AG09319 (cell line): ENCODE measurements at regions not wholly inside any gene's neighbourhood (a gene's known extent, or its start where the extent isn't known, plus 50 kb on each side); places are given as distances from the start of the nearest gene placed in this dataset.
"Not testable (repeated sequence)": the region's sequence is repeated elsewhere in the genome, so short reads cannot be mapped to it uniquely, and the experiment has no call there.

Experiments
- DNase-seq: peaks from one replicate; pipeline ENCODE4 v3.0.0-alpha.2; 2010; ENCODE audit warnings: low read depth; ENCODE audit errors: extremely low read depth
- CTCF ChIP-seq: IDR thresholded peaks from 2 replicates; pipeline ENCODE4 v1.5.1; 2011; ENCODE audit warnings: low read depth, mild to moderate bottlenecking, inconsistent platforms, low read length, moderate library complexity

- no peak for TF ChIP-seq CTCF
Observed at GRCh38 chr12:14068961-14069360, 87.6 kb upstream of the GRIN2B start.

GRCh38 chr12:14071833-14072232 is 90.4 kb upstream of the GRIN2B start:
- TF ChIP-seq CTCF: no peak
- no peak for DNase-seq

More at GRCh38 chr12:14068961-14069360, 87.6 kb upstream of the GRIN2B start:
- DNase-seq: no peak

- no peak for DNase-seq
- TF ChIP-seq CTCF: no peak
Observed at GRCh38 chr12:14072987-14073386, 91.6 kb upstream of the GRIN2B start.

- TF ChIP-seq CTCF: no peak
- DNase-seq: no peak
Observed at GRCh38 chr12:14075797-14076393, 94.5 kb upstream of the GRIN2B start.

- TF ChIP-seq CTCF: no peak
Observed at GRCh38 chr12:14076538-14076937, 95.1 kb upstream of the GRIN2B start.

GRCh38 chr12:14086838-14087237 is 105.4 kb upstream of the GRIN2B start:
- no peak for TF ChIP-seq CTCF
- no peak for DNase-seq

More at GRCh38 chr12:14076538-14076937, 95.1 kb upstream of the GRIN2B start:
- no peak for DNase-seq

GRCh38 chr12:14099994-14100393 is 118.6 kb upstream of the GRIN2B start:
- TF ChIP-seq CTCF: no peak

GRCh38 chr12:14101556-14101955 is 120.2 kb upstream of the GRIN2B start:
- not testable (repeated sequence) for DNase-seq

More at GRCh38 chr12:14099994-14100393, 118.6 kb upstream of the GRIN2B start:
- no peak for DNase-seq
